Activated T-helper 2 cell treated with anti-CD3 and anti-CD28 coated beads, Interferon-gamma antibody, Interleukin-2, Interleukin-4, amounts not matched to agents 10 μg/mL and 5 μg/mL and 100 μg/mL, durations not matched to agents 14 hours and 24 hours and 36 hours (primary cell): ENCODE measurements at regions not wholly inside any gene's neighbourhood (a gene's known extent, or its start where the extent isn't known, plus 50 kb on each side); places are given as distances from the start of the nearest gene placed in this dataset.
"Not testable (repeated sequence)": the region's sequence is repeated elsewhere in the genome, so short reads cannot be mapped to it uniquely, and the experiment has no call there.

ENCODE experiments used
- DNase-seq: peaks from one replicate; pipeline ENCODE4 v3.0.0; 2021; ENCODE audit warnings: low spot score
- H3K27ac Mint-ChIP-seq: one replicate; pipeline ENCODE4 v1.8.0; 2021; ENCODE audit warnings: mixed read lengths
- H3K27me3 Mint-ChIP-seq: one replicate; pipeline ENCODE4 v1.8.0; 2021; ENCODE audit warnings: low read depth, mixed read lengths
- H3K36me3 Mint-ChIP-seq: one replicate; pipeline ENCODE4 v1.8.0; 2021; ENCODE audit warnings: low read depth, mixed read lengths
- H3K4me1 Mint-ChIP-seq: one replicate; pipeline ENCODE4 v1.8.0; 2021; ENCODE audit warnings: low read depth, mixed read lengths
- H3K4me3 Mint-ChIP-seq: one replicate; pipeline ENCODE4 v1.8.0; 2021; ENCODE audit warnings: low read depth, mild to moderate bottlenecking, moderate library complexity, mixed read lengths
- H3K9me3 Mint-ChIP-seq: one replicate; pipeline ENCODE4 v1.8.0; 2021; ENCODE audit warnings: mixed read lengths
- intact Hi-C: fragments of 100-400 bp; cut with micrococcal nuclease; formaldehyde crosslinking; loops from one replicate; pipeline ENCODE4 v1.15.1; 2023

- H3K4me3 Mint-ChIP-seq = no peak overlapping the region
- peaks cover 3% of the 10 kb centered on the region for H3K9me3 Mint-ChIP-seq
- H3K4me1 Mint-ChIP-seq = peaks cover 14% of the 10 kb centered on the region
- no peak for DNase-seq
- intact Hi-C loops = no loop called here
- H3K27me3 Mint-ChIP-seq = no peaks in the 10 kb centered on the region
- H3K27ac Mint-ChIP-seq = no peak overlapping the region
- no peaks in the 10 kb centered on the region for H3K36me3 Mint-ChIP-seq
Observed at GRCh38 chr10:4177791-4178190, 392.8 kb upstream of the KLF6 start.

GRCh38 chr10:4176500-4177281, 391.7 kb upstream of the KLF6 start:
- H3K27me3 Mint-ChIP-seq = no peaks in the 10 kb centered on the region
- H3K9me3 Mint-ChIP-seq = peaks cover 11% of the 10 kb centered on the region
- DNase-seq = no peak
- intact Hi-C loops = no loop called here
- peaks cover 10% of the 10 kb centered on the region for H3K4me1 Mint-ChIP-seq
- no peaks in the 10 kb centered on the region for H3K36me3 Mint-ChIP-seq
- no peak overlapping the region for H3K4me3 Mint-ChIP-seq
- H3K27ac Mint-ChIP-seq = no peak overlapping the region

GRCh38 chr10:4174197-4174596, 389.2 kb upstream of the KLF6 start:
- H3K27ac Mint-ChIP-seq = no peak overlapping the region
- no peak for DNase-seq
- intact Hi-C loops = no loop called here

GRCh38 chr10:4170633-4171314, 385.8 kb upstream of the KLF6 start:
- intact Hi-C loops = no loop called here
- H3K9me3 Mint-ChIP-seq = peaks cover 11% of the 10 kb centered on the region

More at GRCh38 chr10:4174197-4174596, 389.2 kb upstream of the KLF6 start:
- Mint-ChIP-seq H3K4me1 (peaks cover 1% of the 10 kb centered on the region), H3K27me3 (no peaks in the 10 kb centered on the region), H3K4me3 (no peak overlapping the region), H3K9me3 (peaks cover 11% of the 10 kb centered on the region), H3K36me3 (no peaks in the 10 kb centered on the region)

GRCh38 chr10:4170181-4170580, 385.2 kb upstream of the KLF6 start:
- intact Hi-C loops = no loop called here
- Mint-ChIP-seq H3K27ac (no peak overlapping the region), H3K27me3 (peaks cover 4% of the 10 kb centered on the region), H3K4me3 (no peak overlapping the region), H3K4me1 (no peaks in the 10 kb centered on the region), H3K9me3 (peaks cover 11% of the 10 kb centered on the region), H3K36me3 (no peaks in the 10 kb centered on the region)
- DNase-seq = no peak

More at GRCh38 chr10:4170633-4171314, 385.8 kb upstream of the KLF6 start:
- DNase-seq = no peak
- no peaks in the 10 kb centered on the region for H3K36me3 Mint-ChIP-seq
- peaks cover 1% of the 10 kb centered on the region for H3K4me1 Mint-ChIP-seq
- no peak overlapping the region for H3K4me3 Mint-ChIP-seq
- peaks cover 4% of the 10 kb centered on the region for H3K27me3 Mint-ChIP-seq
- H3K27ac Mint-ChIP-seq = no peak overlapping the region

- Mint-ChIP-seq H3K27ac (no peak overlapping the region), H3K4me1 (no peaks in the 10 kb centered on the region), H3K27me3 (peaks cover 6% of the 10 kb centered on the region), H3K9me3 (peaks cover 11% of the 10 kb centered on the region), H3K4me3 (no peak overlapping the region), H3K36me3 (no peaks in the 10 kb centered on the region)
- intact Hi-C loops = no loop called here
- DNase-seq = no peak
Observed at GRCh38 chr10:4169448-4169847, 384.4 kb upstream of the KLF6 start.

- Mint-ChIP-seq H3K36me3 (no peaks in the 10 kb centered on the region), H3K4me1 (no peaks in the 10 kb centered on the region), H3K4me3 (no peak overlapping the region), H3K27me3 (peaks cover 6% of the 10 kb centered on the region), H3K27ac (no peak overlapping the region), H3K9me3 (peaks cover 4% of the 10 kb centered on the region)
- no peak for DNase-seq
- intact Hi-C loops = no loop called here
Observed at GRCh38 chr10:4167216-4167615, 382.2 kb upstream of the KLF6 start.

GRCh38 chr10:4162571-4163286, 377.7 kb upstream of the KLF6 start:
- H3K4me3 Mint-ChIP-seq = no peak overlapping the region
- no peak overlapping the region for H3K27ac Mint-ChIP-seq
- no peaks in the 10 kb centered on the region for H3K9me3 Mint-ChIP-seq
- intact Hi-C loops = no loop called here
- H3K36me3 Mint-ChIP-seq = no peaks in the 10 kb centered on the region
- peaks cover 3% of the 10 kb centered on the region for H3K4me1 Mint-ChIP-seq
- DNase-seq = no peak
- peaks cover 8% of the 10 kb centered on the region for H3K27me3 Mint-ChIP-seq

GRCh38 chr10:4159173-4159572, 374.2 kb upstream of the KLF6 start:
- intact Hi-C loops = no loop called here
- H3K9me3 Mint-ChIP-seq = no peaks in the 10 kb centered on the region
- no peak for DNase-seq
- no peaks in the 10 kb centered on the region for H3K36me3 Mint-ChIP-seq
- no peak overlapping the region for H3K27ac Mint-ChIP-seq
- H3K27me3 Mint-ChIP-seq = peaks cover 3% of the 10 kb centered on the region
- H3K4me3 Mint-ChIP-seq = no peak overlapping the region
- peaks cover 4% of the 10 kb centered on the region for H3K4me1 Mint-ChIP-seq

GRCh38 chr10:4154191-4154715, 369.2 kb upstream of the KLF6 start:
- no peaks in the 10 kb centered on the region for H3K27me3 Mint-ChIP-seq
- DNase-seq = no peak
- peaks cover 3% of the 10 kb centered on the region for H3K4me1 Mint-ChIP-seq
- intact Hi-C loops = no loop called here
- no peak overlapping the region for H3K4me3 Mint-ChIP-seq
- no peaks in the 10 kb centered on the region for H3K36me3 Mint-ChIP-seq
- H3K27ac Mint-ChIP-seq = no peak overlapping the region
- H3K9me3 Mint-ChIP-seq = no peaks in the 10 kb centered on the region

- Mint-ChIP-seq H3K36me3 (no peaks in the 10 kb centered on the region), H3K27ac (no peak overlapping the region), H3K4me1 (peaks cover 3% of the 10 kb centered on the region), H3K9me3 (no peaks in the 10 kb centered on the region), H3K4me3 (no peak overlapping the region), H3K27me3 (peaks cover 2% of the 10 kb centered on the region)
- intact Hi-C loops = no loop called here
- DNase-seq = no peak
Observed at GRCh38 chr10:4151466-4151865, 366.5 kb upstream of the KLF6 start.

GRCh38 chr10:4150676-4151075, 365.7 kb upstream of the KLF6 start:
- DNase-seq = no peak
- Mint-ChIP-seq H3K9me3 (no peaks in the 10 kb centered on the region), H3K27me3 (peaks cover 6% of the 10 kb centered on the region), H3K27ac (no peak overlapping the region), H3K4me1 (peaks cover 3% of the 10 kb centered on the region), H3K36me3 (no peaks in the 10 kb centered on the region), H3K4me3 (no peak overlapping the region)
- intact Hi-C loops = no loop called here

- H3K27ac Mint-ChIP-seq, H3K4me3 Mint-ChIP-seq, H3K9me3 Mint-ChIP-seq, H3K36me3 Mint-ChIP-seq, H3K4me1 Mint-ChIP-seq, DNase-seq, intact Hi-C loops, H3K27me3 Mint-ChIP-seq: not testable (repeated sequence)
Observed at GRCh38 chr10:4149460-4149859, 364.5 kb upstream of the KLF6 start.
